ENCODE measurements at regions not wholly inside any gene's neighbourhood (a gene's known extent, or its start where the extent isn't known, plus 50 kb on each side); places are given as distances from the start of the nearest gene placed in this dataset.

DNA sequence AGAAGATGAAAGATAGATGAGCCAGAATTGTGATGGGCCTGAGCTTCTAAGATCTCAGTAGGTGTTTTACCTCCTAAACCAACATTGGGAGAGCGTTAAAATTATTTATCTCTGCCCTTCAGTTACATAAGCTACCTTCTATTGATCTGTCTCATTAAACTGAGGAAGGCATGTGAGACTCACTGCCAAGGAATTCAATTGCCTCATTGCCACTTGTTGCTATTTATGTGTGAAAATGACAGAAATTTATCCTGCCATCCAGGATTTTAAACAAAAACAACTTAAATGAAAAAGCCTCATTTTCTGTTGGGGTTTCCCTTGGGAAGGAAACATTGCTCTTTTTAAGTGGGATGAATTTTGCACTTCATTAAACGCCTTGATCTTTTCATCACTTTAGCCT, 78.7 kb upstream of the RUNX1 start:
- H3K27ac ChIP-seq, result no peak overlapping the region
- 61% methylated on average over 2 of the region's 2 CpGs for WGBS
- no peaks in the 10 kb centered on the region for H3K27me3 ChIP-seq
- H3K9me3 ChIP-seq, result no peaks in the 10 kb centered on the region
- no peaks in the 10 kb centered on the region for H3K4me1 ChIP-seq
- TF ChIP-seq EP300 (IDR thresholded peaks at IDR 0.05) (no peak), POLR2A (IDR thresholded peaks at IDR 0.05) (no peak), POLR2AphosphoS5 (IDR thresholded peaks at IDR 0.05) (no peak)
- TF ChIP-seq, protein P1, sequence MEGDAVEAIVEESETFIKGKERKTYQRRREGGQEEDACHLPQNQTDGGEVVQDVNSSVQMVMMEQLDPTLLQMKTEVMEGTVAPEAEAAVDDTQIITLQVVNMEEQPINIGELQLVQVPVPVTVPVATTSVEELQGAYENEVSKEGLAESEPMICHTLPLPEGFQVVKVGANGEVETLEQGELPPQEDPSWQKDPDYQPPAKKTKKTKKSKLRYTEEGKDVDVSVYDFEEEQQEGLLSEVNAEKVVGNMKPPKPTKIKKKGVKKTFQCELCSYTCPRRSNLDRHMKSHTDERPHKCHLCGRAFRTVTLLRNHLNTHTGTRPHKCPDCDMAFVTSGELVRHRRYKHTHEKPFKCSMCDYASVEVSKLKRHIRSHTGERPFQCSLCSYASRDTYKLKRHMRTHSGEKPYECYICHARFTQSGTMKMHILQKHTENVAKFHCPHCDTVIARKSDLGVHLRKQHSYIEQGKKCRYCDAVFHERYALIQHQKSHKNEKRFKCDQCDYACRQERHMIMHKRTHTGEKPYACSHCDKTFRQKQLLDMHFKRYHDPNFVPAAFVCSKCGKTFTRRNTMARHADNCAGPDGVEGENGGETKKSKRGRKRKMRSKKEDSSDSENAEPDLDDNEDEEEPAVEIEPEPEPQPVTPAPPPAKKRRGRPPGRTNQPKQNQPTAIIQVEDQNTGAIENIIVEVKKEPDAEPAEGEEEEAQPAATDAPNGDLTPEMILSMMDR (IDR thresholded peaks at IDR 0.05), result no peak
- H3K36me3 ChIP-seq, result no peaks in the 10 kb centered on the region
- H3K4me3 ChIP-seq, result no peak overlapping the region
- DNase-seq (ENCODE audit: low spot score in 2 of 2), result no peak

DNA sequence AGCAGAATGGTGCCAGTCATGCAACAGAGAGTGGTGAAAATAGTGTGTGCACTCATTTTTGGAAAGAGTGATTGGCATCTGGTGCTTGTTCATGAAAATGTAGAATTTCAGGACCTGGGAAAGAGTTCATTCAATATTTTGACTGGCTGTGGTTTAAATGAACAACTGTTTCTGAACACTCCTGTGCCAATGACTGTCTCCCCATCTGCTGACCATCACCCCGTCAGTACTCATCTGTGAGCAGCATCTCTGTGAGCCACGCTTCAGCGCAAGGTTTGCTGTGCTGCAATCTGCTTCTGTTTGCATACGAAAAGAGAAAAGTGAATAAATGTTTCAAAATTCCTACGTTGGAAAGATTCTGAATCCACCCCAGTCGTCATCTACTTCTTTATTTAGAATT, 77.9 kb upstream of the RUNX1 start:
- DNase-seq (ENCODE audit: low spot score in 2 of 2), result no peak
- Histone ChIP-seq H3K9me3 (no peaks in the 10 kb centered on the region), H3K4me3 (no peak overlapping the region), H3K36me3 (no peaks in the 10 kb centered on the region), H3K4me1 (no peaks in the 10 kb centered on the region), H3K27me3 (no peaks in the 10 kb centered on the region), H3K27ac (no peak overlapping the region)
- 77% methylated on average over 6 of the region's 6 CpGs for WGBS
- TF ChIP-seq, protein P1 (IDR thresholded peaks at IDR 0.05), result no peak
- TF ChIP-seq EP300 (IDR thresholded peaks at IDR 0.05) (no peak), POLR2AphosphoS5 (IDR thresholded peaks at IDR 0.05) (no peak), POLR2A (IDR thresholded peaks at IDR 0.05) (no peak)

DNA sequence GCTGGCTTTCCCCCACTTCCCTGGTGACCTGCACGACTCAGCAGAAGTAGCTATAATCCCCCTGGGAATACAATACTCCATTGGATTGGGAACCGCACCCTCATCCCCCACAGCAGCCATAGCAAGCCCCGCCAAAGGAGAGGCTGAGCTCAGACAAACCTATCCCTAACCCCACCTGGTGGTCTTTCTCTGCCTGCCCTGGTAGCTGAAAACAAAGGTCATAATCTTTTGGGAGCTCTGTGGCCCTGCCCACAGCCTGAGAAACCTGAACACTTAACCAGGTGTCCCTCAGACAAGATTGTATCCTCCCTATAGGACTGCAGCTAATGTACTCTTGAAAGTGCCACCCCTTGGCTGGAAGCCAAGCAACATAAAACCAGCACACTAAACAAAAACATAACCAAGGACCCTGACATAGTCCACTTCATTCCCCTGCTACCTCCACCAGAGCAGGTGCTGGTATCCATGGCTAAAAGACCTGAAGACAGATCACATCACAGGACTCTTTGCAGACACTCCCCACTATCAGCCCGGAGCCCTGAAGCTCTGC, 71.6 kb upstream of the RUNX1 start:
- DNase-seq (ENCODE audit: low spot score in 2 of 2), result no peak
- no peak overlapping the region for H3K4me3 ChIP-seq

DNA sequence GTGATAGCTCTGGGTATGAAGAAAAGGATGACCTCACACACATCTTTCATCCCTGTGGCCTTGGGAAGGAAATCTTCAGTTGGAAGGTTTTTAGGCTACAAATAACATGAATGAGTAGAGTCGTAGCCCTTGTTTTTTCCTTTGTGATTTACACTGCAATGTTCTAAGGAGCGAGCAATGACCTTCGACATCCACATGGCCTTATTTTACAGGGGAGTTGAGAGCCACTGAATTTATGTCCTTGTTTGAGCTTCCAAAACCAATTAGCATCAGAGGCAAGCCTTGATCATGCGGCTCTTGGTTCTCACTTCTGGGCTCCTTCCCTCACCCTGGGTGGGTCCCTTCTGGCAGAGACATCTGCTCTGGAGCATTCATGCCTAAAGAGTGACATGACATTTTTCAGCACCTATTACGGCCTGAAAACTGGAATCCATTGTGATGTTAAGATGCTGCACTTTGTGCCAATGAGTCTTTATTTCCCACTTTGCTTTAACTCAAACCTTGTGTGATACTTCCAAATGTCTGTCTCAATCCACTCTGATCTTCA, 70.5 kb upstream of the RUNX1 start:
- Histone ChIP-seq H3K4me3 (no peak overlapping the region), H3K36me3 (no peaks in the 10 kb centered on the region), H3K27me3 (no peaks in the 10 kb centered on the region), H3K9me3 (no peaks in the 10 kb centered on the region), H3K4me1 (no peaks in the 10 kb centered on the region), H3K27ac (no peak overlapping the region)
- TF ChIP-seq POLR2AphosphoS5 (IDR thresholded peaks at IDR 0.05) (no peak), POLR2A (IDR thresholded peaks at IDR 0.05) (no peak), EP300 (IDR thresholded peaks at IDR 0.05) (no peak)
- TF ChIP-seq, protein P1 (IDR thresholded peaks at IDR 0.05), result no peak
- DNase-seq (ENCODE audit: low spot score in 2 of 2), result no peak
- 72% methylated on average over 5 of the region's 5 CpGs for WGBS

More for the DNA sequence above, 71.6 kb upstream of the RUNX1 start:
- Histone ChIP-seq H3K36me3 (no peaks in the 10 kb centered on the region), H3K9me3 (no peaks in the 10 kb centered on the region), H3K4me1 (no peaks in the 10 kb centered on the region), H3K27me3 (no peaks in the 10 kb centered on the region), H3K27ac (no peak overlapping the region)
- WGBS, result 89% methylated on average over 3 of the region's 4 CpGs
- no peak for TF ChIP-seq EP300 (IDR thresholded peaks at IDR 0.05)
- TF ChIP-seq POLR2A (IDR thresholded peaks at IDR 0.05), result no peak
- TF ChIP-seq, protein P1 (IDR thresholded peaks at IDR 0.05), result no peak
- no peak for TF ChIP-seq POLR2AphosphoS5 (IDR thresholded peaks at IDR 0.05)

DNA sequence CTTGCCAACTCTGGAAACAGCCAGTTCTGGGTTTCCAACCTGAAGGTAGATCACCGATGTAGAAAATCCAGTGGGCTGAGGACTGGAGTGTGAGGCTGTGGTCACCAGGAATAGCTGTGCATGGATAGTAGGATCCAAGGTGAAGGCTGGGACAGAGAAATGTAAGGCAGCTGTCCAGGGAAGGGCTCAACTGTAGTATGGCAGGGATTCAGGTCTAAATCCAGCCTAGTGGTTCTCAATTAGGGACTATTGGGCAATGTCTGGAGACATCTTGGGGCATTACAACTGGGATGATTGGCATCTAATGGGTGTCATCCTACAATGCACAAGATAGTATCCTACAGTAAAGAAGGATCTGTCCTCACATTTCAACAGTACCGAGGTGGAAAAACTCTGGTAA, 67.7 kb upstream of the RUNX1 start:
- TF ChIP-seq, protein P1 (IDR thresholded peaks at IDR 0.05), result no peak
- no peak for TF ChIP-seq EP300 (IDR thresholded peaks at IDR 0.05)
- no peak for TF ChIP-seq POLR2AphosphoS5 (IDR thresholded peaks at IDR 0.05)
- no peak for TF ChIP-seq POLR2A (IDR thresholded peaks at IDR 0.05)
- H3K4me1 ChIP-seq, result no peaks in the 10 kb centered on the region
- H3K4me3 ChIP-seq, result no peak overlapping the region
- WGBS, result 97% methylated on average over 2 of the region's 2 CpGs
- no peaks in the 10 kb centered on the region for H3K9me3 ChIP-seq
- DNase-seq (ENCODE audit: low spot score in 2 of 2), result no peak
- no peaks in the 10 kb centered on the region for H3K27me3 ChIP-seq
- H3K27ac ChIP-seq, result no peak overlapping the region
- H3K36me3 ChIP-seq, result no peaks in the 10 kb centered on the region

Measured in suprapubic skin (tissue), 4 donors.